GM12891 (cell line): ENCODE measurements at regions not wholly inside any gene's neighbourhood (a gene's known extent, or its start where the extent isn't known, plus 50 kb on each side); places are given as distances from the start of the nearest gene placed in this dataset.

Experiments
- PAX5 ChIP-seq: IDR thresholded peaks from 2 replicates; pipeline ENCODE4 v1.6.1; 2011; ENCODE audit warnings: low read length, moderate library complexity, mild to moderate bottlenecking; ENCODE audit not compliant: insufficient read depth, severe bottlenecking
- POLR2A ChIP-seq: IDR thresholded peaks from 2 replicates; pipeline ENCODE4 v1.6.1; 2011; ENCODE audit warnings: low read depth, low read length, control low read depth
- POLR2AphosphoS5 ChIP-seq: IDR thresholded peaks from 2 replicates; pipeline ENCODE4 v1.6.1; 2011; ENCODE audit warnings: low read depth, low read length, control low read depth
- SPI1 ChIP-seq: IDR thresholded peaks from 2 replicates; pipeline ENCODE4 v1.6.1; 2011; ENCODE audit warnings: low read depth, low read length, control low read depth
- TAF1 ChIP-seq: IDR thresholded peaks from 2 replicates; pipeline ENCODE4 v1.6.1; 2011; ENCODE audit warnings: low read depth, low read length, control low read depth

GRCh38 chr15:93656041-93656440 is 567.0 kb upstream of the RGMA start:
- no peak for TF ChIP-seq POLR2AphosphoS5
- TF ChIP-seq SPI1 = no peak
- no peak for TF ChIP-seq TAF1
- TF ChIP-seq POLR2A = no peak
- no peak for TF ChIP-seq PAX5
